Right lobe of liver (tissue), 4 donors: ENCODE measurements at regions not wholly inside any gene's neighbourhood (a gene's known extent, or its start where the extent isn't known, plus 50 kb on each side); places are given as distances from the start of the nearest gene placed in this dataset.

Experiments
- POLR2A ChIP-seq: fragments of 450-650 bp; IDR thresholded peaks from one replicate; pipeline ENCODE4 v1.6.1; 2017; ENCODE audit warnings: antibody characterized with exemption, mild to moderate bottlenecking
- TF ChIP-seq, protein P1 (sequence below), 4 donors: fragments of 200-600 bp in 3 of 4; fragments of 450-650 bp in 1 of 4; IDR thresholded peaks; one replicate each; pipeline versions ENCODE4 v1.5.1 to v1.8.0; 2016 to 2022; ENCODE audit warnings: antibody characterized with exemption in 4 of 4, mild to moderate bottlenecking in 2 of 4
- donor health status: DM: no; HTN: no; CAD: no.
- donor health status: DM: no; HTN: no; CAD: no.
- donor health status: DM: no; HTN: yes; CAD: no.

DNA sequence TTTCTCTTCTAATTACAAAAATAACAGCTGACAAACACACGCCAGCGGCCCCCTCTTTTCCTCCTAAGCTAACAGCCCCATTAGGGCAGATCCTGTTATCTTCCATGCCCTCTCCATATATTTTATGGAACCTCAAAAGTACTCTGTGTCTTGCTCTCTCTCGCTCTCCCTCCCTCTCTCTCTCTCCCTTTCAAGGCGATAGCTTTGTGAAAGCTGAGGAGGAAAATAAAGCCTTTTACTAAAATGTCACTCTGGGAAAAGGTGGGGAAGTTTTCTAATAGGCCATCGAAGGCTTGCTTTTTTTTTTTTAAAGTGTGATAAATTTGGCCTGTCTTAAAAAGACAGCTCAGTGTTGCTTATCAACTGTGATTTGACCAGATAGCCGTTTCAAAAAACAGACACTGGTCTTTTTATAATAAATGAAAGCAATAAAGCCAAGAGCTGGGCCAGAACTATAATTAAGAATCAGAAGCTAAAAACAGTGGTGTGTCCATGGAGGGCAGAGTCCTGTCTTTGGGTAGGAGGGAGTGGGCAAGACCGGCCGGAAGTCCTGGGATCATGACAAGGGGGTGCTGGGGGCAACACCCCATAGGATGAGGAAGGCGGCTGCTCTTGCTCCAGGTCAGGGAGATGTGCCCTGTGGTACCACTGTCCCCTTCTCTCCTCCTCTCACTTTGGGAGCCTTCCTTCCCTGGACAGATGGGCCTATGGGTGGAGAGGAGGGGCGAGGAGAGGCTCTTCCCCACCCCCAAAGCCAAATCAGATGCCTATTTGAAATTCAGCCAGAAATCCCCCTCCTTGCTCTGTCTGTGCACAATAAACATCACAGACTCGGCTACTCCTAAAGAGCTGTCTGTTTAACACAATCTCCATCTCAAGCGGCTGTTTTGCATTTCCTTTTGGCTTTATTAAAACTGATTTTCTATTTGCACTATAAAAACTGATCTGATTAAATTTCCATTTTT lies 267.2 kb downstream of the BUD13 start:
- TF ChIP-seq, protein P1, sequence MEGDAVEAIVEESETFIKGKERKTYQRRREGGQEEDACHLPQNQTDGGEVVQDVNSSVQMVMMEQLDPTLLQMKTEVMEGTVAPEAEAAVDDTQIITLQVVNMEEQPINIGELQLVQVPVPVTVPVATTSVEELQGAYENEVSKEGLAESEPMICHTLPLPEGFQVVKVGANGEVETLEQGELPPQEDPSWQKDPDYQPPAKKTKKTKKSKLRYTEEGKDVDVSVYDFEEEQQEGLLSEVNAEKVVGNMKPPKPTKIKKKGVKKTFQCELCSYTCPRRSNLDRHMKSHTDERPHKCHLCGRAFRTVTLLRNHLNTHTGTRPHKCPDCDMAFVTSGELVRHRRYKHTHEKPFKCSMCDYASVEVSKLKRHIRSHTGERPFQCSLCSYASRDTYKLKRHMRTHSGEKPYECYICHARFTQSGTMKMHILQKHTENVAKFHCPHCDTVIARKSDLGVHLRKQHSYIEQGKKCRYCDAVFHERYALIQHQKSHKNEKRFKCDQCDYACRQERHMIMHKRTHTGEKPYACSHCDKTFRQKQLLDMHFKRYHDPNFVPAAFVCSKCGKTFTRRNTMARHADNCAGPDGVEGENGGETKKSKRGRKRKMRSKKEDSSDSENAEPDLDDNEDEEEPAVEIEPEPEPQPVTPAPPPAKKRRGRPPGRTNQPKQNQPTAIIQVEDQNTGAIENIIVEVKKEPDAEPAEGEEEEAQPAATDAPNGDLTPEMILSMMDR (IDR thresholded peaks at IDR 0.05), result no peak
- TF ChIP-seq POLR2A, result no peak
